Fibroblast of peridontal ligament (primary cell): ENCODE measurements at regions not wholly inside any gene's neighbourhood (a gene's known extent, or its start where the extent isn't known, plus 50 kb on each side); places are given as distances from the start of the nearest gene placed in this dataset.

ENCODE experiments used
- DNase-seq: peaks from one replicate; pipeline ENCODE4 v3.0.0-alpha.2; 2010; ENCODE audit errors: extremely low read depth

GRCh38 chr16:86018487-86018886 lies 119.5 kb downstream of the IRF8 start:
- peak; percentile 22 for DNase-seq

GRCh38 chr16:86018941-86019340 lies 120.0 kb downstream of the IRF8 start:
- no peak for DNase-seq

GRCh38 chr16:86019446-86020047 lies 120.6 kb downstream of the IRF8 start:
- no peak for DNase-seq

DNA sequence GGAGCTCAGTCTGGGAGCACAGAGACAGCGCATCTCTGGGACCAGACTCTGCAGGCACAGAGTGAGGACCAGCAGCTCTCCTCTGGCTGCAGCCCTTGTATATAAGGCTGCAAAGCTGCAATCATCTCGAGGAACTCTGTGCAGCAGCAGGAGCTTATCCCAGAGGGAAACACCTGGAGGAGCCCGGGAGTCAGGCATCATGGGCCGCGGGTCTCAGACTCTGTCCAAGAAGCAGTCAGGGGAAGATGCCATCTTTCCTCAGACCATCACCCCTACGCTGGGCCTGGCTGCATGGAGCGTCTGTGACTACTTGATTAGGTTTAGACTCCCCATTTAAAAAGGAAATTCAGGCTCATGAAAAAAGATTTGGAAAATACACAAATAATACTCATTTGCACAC lies 122.0 kb downstream of the IRF8 start:
- no peak for DNase-seq

GRCh38 chr16:86022381-86022960 lies 123.5 kb downstream of the IRF8 start:
- no peak for DNase-seq

DNA sequence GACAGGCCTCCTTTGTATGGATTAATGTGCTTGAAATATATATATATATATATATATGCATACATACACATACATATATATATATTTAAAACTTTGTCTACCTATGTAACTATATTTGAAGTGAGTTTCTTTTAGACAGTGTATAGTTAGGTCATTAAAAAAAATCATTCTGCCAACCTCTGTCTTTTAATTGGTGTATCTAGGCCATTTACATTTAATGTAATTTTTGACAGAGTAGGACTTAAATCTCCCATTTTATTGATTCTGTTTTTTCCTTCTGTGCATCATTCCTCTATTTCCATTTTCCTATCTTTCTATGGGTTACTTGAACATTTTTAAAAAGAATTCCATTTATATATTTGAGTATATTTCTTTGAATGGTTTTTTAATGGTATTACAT lies 125.2 kb downstream of the IRF8 start:
- DNase-seq: no peak

DNA sequence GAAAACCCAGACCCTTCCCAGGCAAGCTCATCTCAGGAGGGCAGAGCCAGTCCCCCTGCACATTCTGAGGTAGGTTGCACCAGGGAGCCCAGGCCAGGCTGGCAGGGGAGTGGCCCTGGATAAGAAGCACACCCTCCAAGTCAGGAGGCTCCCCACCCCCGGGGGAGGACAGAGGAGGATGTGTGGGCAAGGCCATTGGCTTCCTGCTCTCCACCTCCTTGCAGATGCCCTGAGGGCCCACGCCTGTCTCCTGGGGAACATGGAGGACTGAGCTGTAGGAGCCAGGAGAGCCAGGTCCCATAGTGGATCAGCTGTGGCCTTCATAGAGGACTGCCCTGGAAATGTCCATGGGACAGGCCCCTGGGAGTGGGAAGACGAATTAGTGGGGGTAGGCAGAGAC lies 126.7 kb downstream of the IRF8 start:
- DNase-seq: no peak

GRCh38 chr16:86026171-86026910 lies 127.4 kb downstream of the IRF8 start:
- DNase-seq: no peak

DNA sequence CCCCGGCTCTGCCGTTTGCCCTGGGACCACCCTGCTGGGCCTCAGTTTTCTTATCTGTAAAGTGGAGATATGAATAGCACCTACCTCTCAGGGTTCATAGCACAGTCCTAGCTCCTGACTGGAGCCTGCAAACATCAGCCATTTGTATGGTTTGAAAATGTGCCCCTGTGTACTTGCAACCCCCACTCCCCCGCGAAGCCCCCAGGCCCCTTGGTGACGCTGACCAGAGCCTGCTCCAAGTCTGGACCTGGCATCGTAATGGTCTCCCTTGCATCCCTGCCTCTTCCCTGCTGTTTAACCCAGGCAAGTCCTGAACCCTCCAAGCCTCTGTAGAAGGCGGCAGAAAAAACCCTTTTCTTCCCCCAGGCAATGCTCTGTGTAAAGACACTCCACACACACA lies 128.0 kb downstream of the IRF8 start:
- DNase-seq: no peak

- DNase-seq: no peak
These were observed 128.6 kb downstream of the IRF8 start for GRCh38 chr16:86027373-86028126.

DNA sequence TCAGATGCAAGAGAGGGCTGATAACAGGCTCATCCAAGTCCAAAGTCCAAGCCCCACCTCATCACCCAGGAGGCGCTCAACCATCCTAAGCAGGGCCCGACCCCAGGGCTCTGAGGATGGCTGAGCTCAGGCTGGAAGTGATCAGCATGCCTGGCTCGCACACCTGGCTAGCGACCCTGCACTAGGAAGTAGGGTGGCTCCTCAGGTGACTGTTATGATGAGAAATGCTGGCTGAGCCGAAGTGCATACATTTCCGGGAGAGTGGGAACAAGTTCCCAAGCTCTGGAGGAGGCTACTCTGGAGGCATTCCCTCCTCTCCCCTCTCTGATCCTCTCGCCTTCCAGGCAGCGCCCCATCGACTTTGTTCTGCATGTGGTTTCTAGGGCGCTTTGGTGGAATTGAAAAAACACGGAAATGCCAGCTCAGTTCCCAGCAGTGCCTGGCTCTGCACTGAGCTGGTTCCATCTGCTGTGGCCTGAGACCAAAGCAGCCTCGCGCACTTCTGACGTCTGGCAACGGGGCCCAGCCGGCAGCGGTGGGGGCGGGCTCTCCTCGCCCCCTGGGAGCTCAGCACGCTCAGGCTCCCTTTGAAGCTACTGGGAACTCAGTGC lies 130.3 kb downstream of the IRF8 start:
- DNase-seq: peak; percentile 60

GRCh38 chr16:86030116-86030515 lies 131.2 kb downstream of the IRF8 start:
- no peak for DNase-seq

- no peak for DNase-seq
These were observed 132.2 kb downstream of the IRF8 start for GRCh38 chr16:86031141-86031678.

- no peak for DNase-seq
These were observed 134.1 kb downstream of the IRF8 start for GRCh38 chr16:86033016-86033474.

DNA sequence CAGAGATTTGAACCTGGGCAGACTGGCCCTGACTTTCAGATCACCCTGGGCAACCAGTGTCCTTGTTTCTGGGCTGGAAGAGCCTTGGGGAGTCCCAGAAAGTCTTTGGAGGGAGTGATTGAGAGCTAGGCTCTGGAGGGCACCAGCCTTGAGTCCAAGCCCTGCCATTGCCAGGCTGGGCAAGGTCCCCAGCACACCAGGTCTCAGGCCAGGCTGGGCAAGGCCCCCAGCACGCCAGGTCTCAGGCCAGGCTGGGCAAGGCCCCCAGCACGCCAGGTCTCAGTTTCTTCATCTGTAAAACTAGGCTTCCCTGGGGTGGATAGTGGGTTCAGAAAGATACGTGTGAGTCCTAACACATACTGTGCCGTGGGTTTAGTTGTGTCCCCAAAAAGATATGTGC lies 135.0 kb downstream of the IRF8 start:
- no peak for DNase-seq

- DNase-seq: no peak
These were observed 135.5 kb downstream of the IRF8 start for GRCh38 chr16:86034421-86034919.

DNA sequence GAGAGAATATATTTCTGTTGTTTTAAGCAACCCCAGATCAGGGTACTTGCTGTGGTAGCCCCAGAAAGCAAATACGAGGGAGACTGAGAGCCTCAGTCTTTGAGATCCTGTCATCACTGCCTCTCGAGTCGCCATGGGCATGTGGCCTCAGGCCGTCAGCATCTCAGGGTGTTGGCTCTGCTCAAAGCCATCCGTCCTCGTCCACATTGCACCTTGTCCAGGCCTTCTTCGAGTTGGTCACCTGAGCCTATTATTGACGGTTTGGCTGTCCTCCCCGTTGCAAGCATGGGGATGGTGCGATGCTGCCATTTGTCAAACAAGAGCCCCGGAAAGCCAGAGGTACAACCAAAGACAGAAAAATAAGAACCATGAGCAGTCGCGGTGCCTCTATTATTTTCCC lies 136.9 kb downstream of the IRF8 start:
- DNase-seq: no peak

- DNase-seq: no peak
These were observed 139.3 kb downstream of the IRF8 start for GRCh38 chr16:86037999-86038925.

DNA sequence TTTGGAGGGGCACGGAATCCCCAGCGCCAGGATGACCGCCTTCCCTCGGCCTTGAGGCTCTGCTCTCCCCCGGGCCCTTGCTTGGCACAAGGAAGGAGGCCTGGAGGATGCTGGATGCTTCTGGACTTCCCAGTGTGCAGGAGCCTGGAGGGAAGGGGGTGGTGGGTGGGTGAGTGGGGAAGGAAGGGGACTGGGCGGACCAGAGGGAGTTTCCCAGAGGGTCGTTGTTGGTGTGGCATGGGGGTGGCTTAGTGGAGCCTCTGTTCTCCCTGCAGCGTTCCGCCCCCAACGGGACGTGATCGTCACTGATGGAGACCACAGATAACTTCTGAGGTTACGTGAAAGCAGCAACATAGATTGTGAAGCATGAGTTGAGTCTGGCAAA lies 140.0 kb downstream of the IRF8 start:
- no peak for DNase-seq

- no peak for DNase-seq
These were observed 140.6 kb downstream of the IRF8 start for GRCh38 chr16:86039606-86040005.

- no peak for DNase-seq
These were observed 141.5 kb downstream of the IRF8 start for GRCh38 chr16:86040496-86040895.
